MCF 10A (cell line): ENCODE measurements at regions not wholly inside any gene's neighbourhood (a gene's known extent, or its start where the extent isn't known, plus 50 kb on each side); places are given as distances from the start of the nearest gene placed in this dataset.

Experiments
- BruUV-seq: library from RNA; stranded (reverse); fragments of 400-500 nt; replicated peaks from 2 replicates; lab custom pipeline; 2021; lab: Mats Ljungman, UMichigan
- CTCF ChIA-PET: fragments of 300-600 bp; sonication (Branson Sonifier 250); formaldehyde crosslinking; extraction: SDS; loops from one replicate; lab custom pipeline; 2021; ENCODE audit warnings: antibody characterized with exemption, inconsistent platforms; lab: Yijun Ruan, JAX
- POLR2A ChIA-PET: fragments of 300-600, 350-650 bp; sonication (Branson Sonifier 250); formaldehyde crosslinking; extraction: SDS; loops from one replicate; lab custom pipeline; 2020; ENCODE audit warnings: antibody characterized with exemption, inconsistent platforms; lab: Yijun Ruan, JAX
- DNase-seq: peaks from one replicate; pipeline ENCODE4 v3.0.0-alpha.2; 2018; ENCODE audit not compliant: unreplicated experiment
- H3K27ac Mint-ChIP-seq: one replicate; pipeline ENCODE4 v1.8.0; 2022; ENCODE audit warnings: mild to moderate bottlenecking, low read depth, mixed read lengths; ENCODE audit not compliant: unreplicated experiment
- H3K27me3 Mint-ChIP-seq: one replicate; pipeline ENCODE4 v1.8.0; 2022; ENCODE audit warnings: mixed read lengths; ENCODE audit not compliant: insufficient read depth, unreplicated experiment
- H3K36me3 Mint-ChIP-seq: one replicate; pipeline ENCODE4 v1.8.0; 2022; ENCODE audit warnings: mild to moderate bottlenecking, moderate library complexity, mixed read lengths; ENCODE audit not compliant: insufficient read depth, unreplicated experiment
- H3K4me1 Mint-ChIP-seq: one replicate; pipeline ENCODE4 v1.8.0; 2022; ENCODE audit warnings: mixed read lengths; ENCODE audit not compliant: insufficient read depth, unreplicated experiment
- H3K4me3 Mint-ChIP-seq: one replicate; pipeline ENCODE4 v1.8.0; 2022; ENCODE audit warnings: mild to moderate bottlenecking, moderate library complexity, mixed read lengths; ENCODE audit not compliant: unreplicated experiment
- H3K9me3 Mint-ChIP-seq: one replicate; pipeline ENCODE4 v1.8.0; 2022; ENCODE audit warnings: mixed read lengths; ENCODE audit not compliant: unreplicated experiment
- intact Hi-C: fragments of 100-400 bp; cut with micrococcal nuclease; formaldehyde crosslinking; loops from 2 replicates; pipeline ENCODE4 v1.14.1; 2022
- TF ChIP-seq, protein P1 (sequence below): fragments of 200-600 bp; IDR thresholded peaks from one replicate; pipeline ENCODE4 v1.8.0; 2022; ENCODE audit warnings: antibody characterized with exemption, mild to moderate bottlenecking; ENCODE audit not compliant: unreplicated experiment

GRCh38 chr2:62567669-62568068, 61.7 kb upstream of the TMEM17 start:
- Mint-ChIP-seq H3K27me3 (no peaks in the 10 kb centered on the region), H3K4me3 (no peak overlapping the region), H3K36me3 (no peaks in the 10 kb centered on the region), H3K4me1 (peaks cover 6% of the 10 kb centered on the region), H3K27ac (no peak overlapping the region), H3K9me3 (no peaks in the 10 kb centered on the region)
- intact Hi-C loops, result no loop called here
- DNase-seq, result no peak
- CTCF ChIA-PET, result interaction anchor here (0.7 to 0.8 kb wide), 2 partner anchors 16 to 187 kb away, joined by 3 read pairs; no protein-coding TSS in a partner anchor
- POLR2A ChIA-PET, result interaction anchor here (1.1 to 1.4 kb wide), 2 partner anchors 9 to 62 kb away, joined by 4 to 5 read pairs; partner anchors contain the start of gene TMEM17
- BruUV-seq, result no TSS peak
- TF ChIP-seq, protein P1, sequence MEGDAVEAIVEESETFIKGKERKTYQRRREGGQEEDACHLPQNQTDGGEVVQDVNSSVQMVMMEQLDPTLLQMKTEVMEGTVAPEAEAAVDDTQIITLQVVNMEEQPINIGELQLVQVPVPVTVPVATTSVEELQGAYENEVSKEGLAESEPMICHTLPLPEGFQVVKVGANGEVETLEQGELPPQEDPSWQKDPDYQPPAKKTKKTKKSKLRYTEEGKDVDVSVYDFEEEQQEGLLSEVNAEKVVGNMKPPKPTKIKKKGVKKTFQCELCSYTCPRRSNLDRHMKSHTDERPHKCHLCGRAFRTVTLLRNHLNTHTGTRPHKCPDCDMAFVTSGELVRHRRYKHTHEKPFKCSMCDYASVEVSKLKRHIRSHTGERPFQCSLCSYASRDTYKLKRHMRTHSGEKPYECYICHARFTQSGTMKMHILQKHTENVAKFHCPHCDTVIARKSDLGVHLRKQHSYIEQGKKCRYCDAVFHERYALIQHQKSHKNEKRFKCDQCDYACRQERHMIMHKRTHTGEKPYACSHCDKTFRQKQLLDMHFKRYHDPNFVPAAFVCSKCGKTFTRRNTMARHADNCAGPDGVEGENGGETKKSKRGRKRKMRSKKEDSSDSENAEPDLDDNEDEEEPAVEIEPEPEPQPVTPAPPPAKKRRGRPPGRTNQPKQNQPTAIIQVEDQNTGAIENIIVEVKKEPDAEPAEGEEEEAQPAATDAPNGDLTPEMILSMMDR, result no peak

DNA sequence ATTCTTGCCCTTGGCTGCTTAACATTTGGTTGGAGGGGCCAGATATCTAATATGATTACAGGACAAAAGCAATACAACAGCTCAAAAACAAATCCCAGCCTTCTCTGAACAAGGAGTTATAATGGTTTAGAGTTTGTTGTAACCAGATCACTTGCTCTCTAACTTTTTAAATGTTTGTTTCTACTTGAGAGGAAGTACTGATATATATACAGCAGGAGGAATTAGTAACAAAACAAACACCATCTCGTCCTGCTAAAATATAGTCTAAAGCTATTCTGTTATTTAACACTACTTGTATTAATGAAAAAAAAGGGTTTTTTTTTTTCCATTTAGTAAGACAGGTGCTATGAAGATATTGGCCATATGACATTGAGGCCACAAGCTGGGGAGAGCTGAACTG, 60.9 kb upstream of the TMEM17 start:
- H3K27me3 Mint-ChIP-seq, result no peaks in the 10 kb centered on the region

GRCh38 chr2:62565309-62565908, 59.4 kb upstream of the TMEM17 start:
- Mint-ChIP-seq H3K27ac (no peak overlapping the region), H3K36me3 (no peaks in the 10 kb centered on the region), H3K4me3 (no peak overlapping the region), H3K4me1 (peaks cover 6% of the 10 kb centered on the region), H3K9me3 (no peaks in the 10 kb centered on the region), H3K27me3 (no peaks in the 10 kb centered on the region)
- intact Hi-C loops, result no loop called here
- CTCF ChIA-PET, result interaction anchor here (0.6 kb wide), 1 partner anchor 1132 kb away, joined by 3 read pairs; no protein-coding TSS in a partner anchor
- TF ChIP-seq, protein P1, result no peak
- DNase-seq, result no peak
- POLR2A ChIA-PET, result interaction anchor here (1.2 kb wide), 1 partner anchor 10 kb away, joined by 6 read pairs; no protein-coding TSS in a partner anchor
- BruUV-seq, result no TSS peak

More for the DNA sequence above, 60.9 kb upstream of the TMEM17 start:
- no peak overlapping the region for H3K27ac Mint-ChIP-seq
- DNase-seq, result no peak
- no peaks in the 10 kb centered on the region for H3K36me3 Mint-ChIP-seq
- POLR2A ChIA-PET, result interaction anchor here (0.6 to 1.4 kb wide), 3 partner anchors 8 to 61 kb away, joined by 3 to 5 read pairs (median 4); partner anchors contain the start of gene TMEM17
- H3K4me1 Mint-ChIP-seq, result peaks cover 6% of the 10 kb centered on the region
- no TSS peak for BruUV-seq
- no peak overlapping the region for H3K4me3 Mint-ChIP-seq
- TF ChIP-seq, protein P1, result no peak
- CTCF ChIA-PET, result no interaction called here
- intact Hi-C loops, result no loop called here
- H3K9me3 Mint-ChIP-seq, result no peaks in the 10 kb centered on the region

GRCh38 chr2:62564380-62565137, 58.6 kb upstream of the TMEM17 start:
- no peak for DNase-seq
- BruUV-seq, result no TSS peak
- H3K27ac Mint-ChIP-seq, result no peak overlapping the region
- H3K27me3 Mint-ChIP-seq, result no peaks in the 10 kb centered on the region
- TF ChIP-seq, protein P1, result no peak
- POLR2A ChIA-PET, result interaction anchor here (1.4 kb wide), 1 partner anchor 11 kb away, joined by 6 read pairs; no protein-coding TSS in a partner anchor
- H3K4me3 Mint-ChIP-seq, result no peak overlapping the region
- CTCF ChIA-PET, result interaction anchor here (0.6 kb wide), 2 partner anchors 76 to 1133 kb away, joined by 3 to 5 read pairs; no protein-coding TSS in a partner anchor
- H3K4me1 Mint-ChIP-seq, result peaks cover 4% of the 10 kb centered on the region
- no peaks in the 10 kb centered on the region for H3K9me3 Mint-ChIP-seq
- no peaks in the 10 kb centered on the region for H3K36me3 Mint-ChIP-seq
- intact Hi-C loops, result no loop called here
